ENCODE measurements at regions not wholly inside any gene's neighbourhood (a gene's known extent, or its start where the extent isn't known, plus 50 kb on each side); places are given as distances from the start of the nearest gene placed in this dataset.

DNA sequence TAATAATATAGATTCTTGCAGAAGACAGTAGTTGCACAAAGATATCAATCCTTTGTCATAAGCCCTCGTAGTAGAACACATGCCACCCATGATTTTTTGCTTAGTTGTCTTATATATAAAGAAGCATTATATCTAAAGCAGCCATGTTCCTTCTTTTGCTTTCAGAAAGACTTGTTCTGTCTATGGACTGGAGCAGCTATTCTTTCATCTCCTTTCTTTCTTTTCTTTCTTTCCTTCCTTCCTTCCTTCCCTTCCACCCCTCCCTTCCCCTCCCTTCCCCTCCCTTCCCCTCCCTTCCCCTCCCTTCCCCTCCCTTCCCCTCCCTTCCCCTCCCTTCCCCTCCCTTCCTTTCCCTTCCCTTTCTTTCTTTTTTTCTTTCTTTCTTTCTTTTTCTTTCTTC lies 104.0 kb upstream of the HS3ST4 start:
- TF ChIP-seq, protein P1, sequence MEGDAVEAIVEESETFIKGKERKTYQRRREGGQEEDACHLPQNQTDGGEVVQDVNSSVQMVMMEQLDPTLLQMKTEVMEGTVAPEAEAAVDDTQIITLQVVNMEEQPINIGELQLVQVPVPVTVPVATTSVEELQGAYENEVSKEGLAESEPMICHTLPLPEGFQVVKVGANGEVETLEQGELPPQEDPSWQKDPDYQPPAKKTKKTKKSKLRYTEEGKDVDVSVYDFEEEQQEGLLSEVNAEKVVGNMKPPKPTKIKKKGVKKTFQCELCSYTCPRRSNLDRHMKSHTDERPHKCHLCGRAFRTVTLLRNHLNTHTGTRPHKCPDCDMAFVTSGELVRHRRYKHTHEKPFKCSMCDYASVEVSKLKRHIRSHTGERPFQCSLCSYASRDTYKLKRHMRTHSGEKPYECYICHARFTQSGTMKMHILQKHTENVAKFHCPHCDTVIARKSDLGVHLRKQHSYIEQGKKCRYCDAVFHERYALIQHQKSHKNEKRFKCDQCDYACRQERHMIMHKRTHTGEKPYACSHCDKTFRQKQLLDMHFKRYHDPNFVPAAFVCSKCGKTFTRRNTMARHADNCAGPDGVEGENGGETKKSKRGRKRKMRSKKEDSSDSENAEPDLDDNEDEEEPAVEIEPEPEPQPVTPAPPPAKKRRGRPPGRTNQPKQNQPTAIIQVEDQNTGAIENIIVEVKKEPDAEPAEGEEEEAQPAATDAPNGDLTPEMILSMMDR (IDR thresholded peaks at IDR 0.05; ENCODE audit: insufficient read depth, low read depth, low read length), result no peak
- TF ChIP-seq EZH2 (IDR thresholded peaks at IDR 0.05; ENCODE audit: insufficient read depth, low read length), result no peak

Data from astrocyte (in vitro differentiated cells and primary cell).